ENCODE measurements at regions not wholly inside any gene's neighbourhood (a gene's known extent, or its start where the extent isn't known, plus 50 kb on each side); places are given as distances from the start of the nearest gene placed in this dataset.

DNA sequence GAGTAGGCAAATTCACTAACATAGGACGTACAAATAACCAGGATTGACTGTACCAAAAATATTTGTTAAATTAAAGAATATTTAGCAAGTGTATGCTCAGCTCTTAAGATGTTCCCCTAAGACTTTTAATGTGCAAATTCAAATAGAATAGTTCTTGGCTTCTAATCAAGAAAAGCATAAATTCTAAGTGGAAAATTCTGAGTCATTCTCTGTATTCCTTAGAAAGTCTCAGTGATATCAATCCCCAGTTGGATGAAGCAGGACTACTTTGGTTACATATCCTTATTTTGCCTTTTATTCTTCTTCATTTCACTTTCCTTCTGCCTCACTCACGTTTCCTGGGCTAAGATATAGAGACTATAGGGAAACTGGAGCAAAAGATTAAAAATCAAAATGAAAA is 130.2 kb downstream of the IFI44 start:
- TF ChIP-seq POLR2AphosphoS5 (IDR thresholded peaks at IDR 0.05; ENCODE audit: low read depth, low read length) (no peak), POU2F2 (IDR thresholded peaks at IDR 0.05; ENCODE audit: low read depth, low read length) (no peak), POLR2A (IDR thresholded peaks at IDR 0.05; ENCODE audit: low read depth, low read length) (no peak), SPI1 (IDR thresholded peaks at IDR 0.05; ENCODE audit: low read depth, low read length) (no peak), PAX5 (IDR thresholded peaks at IDR 0.05; ENCODE audit: insufficient read depth, low read length, severe bottlenecking) (no peak), TAF1 (IDR thresholded peaks at IDR 0.05; ENCODE audit: low read depth, low read length) (no peak)
- FAIRE-seq, result no peak
- no peak for DNase-seq (ENCODE audit: insufficient read length, low spot score)

DNA sequence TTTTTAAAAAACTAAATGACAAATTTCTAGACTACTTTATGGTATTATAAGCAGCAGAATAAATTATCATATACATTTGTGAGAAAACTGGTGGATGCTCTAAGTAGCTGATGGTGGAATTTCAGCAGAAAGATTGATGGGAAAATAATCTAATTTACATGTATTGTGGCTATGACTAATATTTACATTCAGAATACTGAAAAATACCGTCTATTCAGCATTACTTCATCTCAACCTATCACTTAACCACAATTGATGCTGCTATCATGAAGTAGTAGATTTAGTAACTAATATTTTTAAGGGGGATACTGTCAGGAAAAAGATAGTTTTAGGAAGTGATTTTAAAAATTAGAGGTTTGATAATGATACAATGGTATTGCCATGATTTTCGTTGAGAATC is 137.9 kb downstream of the IFI44 start:
- TF ChIP-seq POLR2A (IDR thresholded peaks at IDR 0.05; ENCODE audit: low read depth, low read length), result no peak
- no peak for TF ChIP-seq POLR2AphosphoS5 (IDR thresholded peaks at IDR 0.05; ENCODE audit: low read depth, low read length)
- TF ChIP-seq POU2F2 (IDR thresholded peaks at IDR 0.05; ENCODE audit: low read depth, low read length), result no peak
- TF ChIP-seq PAX5 (IDR thresholded peaks at IDR 0.05; ENCODE audit: insufficient read depth, low read length, severe bottlenecking), result no peak
- TF ChIP-seq TAF1 (IDR thresholded peaks at IDR 0.05; ENCODE audit: low read depth, low read length), result no peak
- TF ChIP-seq SPI1 (IDR thresholded peaks at IDR 0.05; ENCODE audit: low read depth, low read length), result no peak
- FAIRE-seq, result no peak
- no peak for DNase-seq (ENCODE audit: insufficient read length, low spot score)

DNA sequence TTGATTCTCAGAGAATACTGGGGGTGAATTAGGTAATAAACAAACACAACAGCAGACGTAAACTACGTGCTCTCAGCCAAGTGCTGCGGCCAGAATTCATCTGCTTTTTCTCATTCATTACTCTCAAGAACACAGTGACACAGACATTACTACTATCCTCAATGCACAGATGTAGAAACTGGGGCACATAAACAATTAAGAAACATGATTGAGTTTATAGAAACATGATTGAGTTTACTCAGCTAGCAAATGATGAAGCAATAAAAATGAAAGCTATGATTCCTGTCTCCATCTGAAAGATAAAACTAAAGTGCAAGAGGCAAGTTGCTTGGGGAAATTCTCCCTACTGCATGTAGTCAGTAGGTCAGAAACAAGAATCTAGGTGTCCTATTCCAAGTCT is 140.5 kb downstream of the IFI44 start:
- DNase-seq (ENCODE audit: insufficient read length, low spot score) (no peak), FAIRE-seq (no peak)
- TF ChIP-seq PAX5 (IDR thresholded peaks at IDR 0.05; ENCODE audit: insufficient read depth, low read length, severe bottlenecking), result no peak

DNA sequence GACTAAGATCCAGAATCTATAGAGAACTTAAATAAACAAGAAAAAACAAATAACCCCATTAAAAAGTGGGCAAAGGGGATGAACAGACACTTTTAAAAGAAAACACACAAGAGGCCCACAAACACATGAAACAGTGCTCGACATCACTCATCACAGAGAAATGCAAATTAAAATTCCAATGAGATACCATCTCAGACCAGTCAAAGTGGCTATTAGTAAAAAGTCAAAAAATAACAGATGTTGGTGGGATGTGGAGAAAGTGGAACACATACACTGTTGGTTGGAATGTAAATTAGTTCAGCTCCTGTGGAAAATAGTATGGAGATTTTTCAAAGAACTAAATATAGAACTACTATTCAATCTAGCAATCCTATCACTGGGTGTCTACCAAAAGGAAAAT is 143.1 kb downstream of the IFI44 start:
- TF ChIP-seq POLR2AphosphoS5 (IDR thresholded peaks at IDR 0.05; ENCODE audit: low read depth, low read length) (no peak), POU2F2 (IDR thresholded peaks at IDR 0.05; ENCODE audit: low read depth, low read length) (no peak), PAX5 (IDR thresholded peaks at IDR 0.05; ENCODE audit: insufficient read depth, low read length, severe bottlenecking) (no peak)
- FAIRE-seq (no peak), DNase-seq (ENCODE audit: insufficient read length, low spot score) (no peak)

DNA sequence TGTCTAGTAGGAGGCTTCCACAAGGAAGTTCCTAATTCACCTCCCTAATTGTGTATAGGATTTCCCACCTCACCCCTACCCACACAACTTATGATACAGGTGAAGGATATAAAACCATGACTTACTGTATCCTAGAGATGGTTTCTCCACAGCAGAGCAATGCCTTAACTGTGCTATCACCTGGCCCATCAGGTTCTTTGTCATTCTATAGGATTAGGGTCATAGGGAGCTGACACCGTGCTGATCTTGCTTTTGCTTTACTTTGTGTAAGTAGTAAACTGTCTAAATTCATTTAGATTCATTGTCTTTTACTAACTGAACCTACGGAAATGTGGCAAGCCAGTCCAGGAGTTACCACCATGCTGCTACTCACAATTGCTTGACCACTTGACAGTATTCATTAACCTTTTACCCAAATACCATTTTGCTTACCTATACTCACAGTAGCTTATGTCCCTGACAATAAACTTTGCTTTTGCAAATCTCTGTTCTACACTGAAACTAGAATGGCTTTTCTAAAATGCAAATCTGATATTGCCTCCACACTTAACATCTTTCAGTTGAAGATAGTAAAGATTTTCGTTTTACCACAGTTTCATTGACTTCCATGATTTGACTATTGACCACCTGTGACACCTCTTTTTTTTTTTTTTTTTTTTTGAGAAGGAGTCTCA is 147.6 kb downstream of the IFI44 start:
- TF ChIP-seq POU2F2 (IDR thresholded peaks at IDR 0.05; ENCODE audit: low read depth, low read length) (no peak), POLR2AphosphoS5 (IDR thresholded peaks at IDR 0.05; ENCODE audit: low read depth, low read length) (no peak), PAX5 (IDR thresholded peaks at IDR 0.05; ENCODE audit: insufficient read depth, low read length, severe bottlenecking) (no peak), POLR2A (IDR thresholded peaks at IDR 0.05; ENCODE audit: low read depth, low read length) (no peak), TAF1 (IDR thresholded peaks at IDR 0.05; ENCODE audit: low read depth, low read length) (no peak), SPI1 (IDR thresholded peaks at IDR 0.05; ENCODE audit: low read depth, low read length) (no peak)
- no peak for FAIRE-seq
- DNase-seq (ENCODE audit: insufficient read length, low spot score), result no peak

DNA sequence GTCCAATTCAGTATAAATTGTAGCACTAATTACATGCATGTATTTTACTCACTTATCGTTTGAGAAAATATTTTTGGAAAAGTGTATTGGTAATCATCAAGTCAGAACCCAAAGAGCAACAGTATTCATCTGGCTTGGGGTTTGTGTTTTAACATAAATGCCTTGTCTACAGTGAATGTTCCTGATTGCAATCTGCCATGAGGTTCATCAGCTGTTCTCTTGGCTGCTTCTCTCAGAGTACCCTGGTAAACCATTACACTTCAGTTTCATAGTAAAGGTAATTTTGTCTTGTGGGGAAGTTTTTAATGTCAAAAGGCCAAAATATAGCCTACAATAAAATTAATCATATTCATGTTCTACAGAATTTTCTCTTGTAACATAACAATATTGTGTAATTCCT is 150.3 kb downstream of the IFI44 start:
- TF ChIP-seq POLR2AphosphoS5 (IDR thresholded peaks at IDR 0.05; ENCODE audit: low read depth, low read length) (no peak), SPI1 (IDR thresholded peaks at IDR 0.05; ENCODE audit: low read depth, low read length) (no peak), TAF1 (IDR thresholded peaks at IDR 0.05; ENCODE audit: low read depth, low read length) (no peak), POU2F2 (IDR thresholded peaks at IDR 0.05; ENCODE audit: low read depth, low read length) (no peak), PAX5 (IDR thresholded peaks at IDR 0.05; ENCODE audit: insufficient read depth, low read length, severe bottlenecking) (no peak), POLR2A (IDR thresholded peaks at IDR 0.05; ENCODE audit: low read depth, low read length) (no peak)

DNA sequence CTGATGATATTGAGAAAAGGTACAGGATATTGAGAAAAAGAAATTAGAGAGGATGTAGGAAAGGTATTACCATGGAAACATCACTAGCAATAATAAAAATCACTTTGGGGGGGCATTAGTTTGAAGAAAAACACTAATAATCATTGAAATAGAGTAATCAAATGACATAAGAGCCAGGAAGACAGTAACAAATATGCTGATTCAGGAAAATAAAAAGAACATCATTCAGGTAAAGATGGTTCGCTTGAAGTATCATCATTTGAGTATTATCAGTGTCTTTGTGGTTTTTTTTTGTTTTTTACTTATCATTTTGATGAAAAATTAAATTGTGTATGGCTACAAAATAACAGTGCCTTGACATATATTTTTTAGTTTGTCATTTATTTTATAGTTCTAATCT is 164.5 kb downstream of the IFI44 start:
- DNase-seq (ENCODE audit: insufficient read length, low spot score), result no peak
- TF ChIP-seq SPI1 (IDR thresholded peaks at IDR 0.05; ENCODE audit: low read depth, low read length) (no peak), POU2F2 (IDR thresholded peaks at IDR 0.05; ENCODE audit: low read depth, low read length) (no peak), TAF1 (IDR thresholded peaks at IDR 0.05; ENCODE audit: low read depth, low read length) (no peak), POLR2A (IDR thresholded peaks at IDR 0.05; ENCODE audit: low read depth, low read length) (no peak), PAX5 (IDR thresholded peaks at IDR 0.05; ENCODE audit: insufficient read depth, low read length, severe bottlenecking) (no peak), POLR2AphosphoS5 (IDR thresholded peaks at IDR 0.05; ENCODE audit: low read depth, low read length) (no peak)
- no peak for FAIRE-seq

More for the DNA sequence above, 150.3 kb downstream of the IFI44 start:
- no peak for FAIRE-seq
- DNase-seq (ENCODE audit: insufficient read length, low spot score), result no peak

DNA sequence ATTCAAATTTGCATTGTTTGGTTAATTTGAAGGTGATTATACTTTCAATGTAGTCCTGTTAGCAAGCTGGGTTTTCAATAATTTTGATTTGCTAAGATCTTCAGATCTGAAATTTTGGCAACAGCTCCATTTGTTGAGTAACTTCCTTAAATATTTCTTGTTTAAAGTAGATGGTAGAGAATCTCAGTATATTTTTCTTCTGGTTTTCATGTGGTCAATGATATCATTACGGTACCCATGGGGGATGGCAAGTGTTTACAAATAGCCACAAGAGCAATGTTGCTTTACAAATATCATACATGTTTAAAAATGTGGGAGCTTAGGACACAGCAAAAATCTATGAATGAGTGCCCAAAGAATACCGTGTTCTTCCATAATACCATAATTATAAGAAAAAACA is 175.9 kb downstream of the IFI44 start:
- TF ChIP-seq PAX5 (IDR thresholded peaks at IDR 0.05; ENCODE audit: insufficient read depth, low read length, severe bottlenecking), result no peak
- no peak for TF ChIP-seq POLR2A (IDR thresholded peaks at IDR 0.05; ENCODE audit: low read depth, low read length)
- no peak for TF ChIP-seq TAF1 (IDR thresholded peaks at IDR 0.05; ENCODE audit: low read depth, low read length)
- no peak for DNase-seq (ENCODE audit: insufficient read length, low spot score)
- no peak for FAIRE-seq

DNA sequence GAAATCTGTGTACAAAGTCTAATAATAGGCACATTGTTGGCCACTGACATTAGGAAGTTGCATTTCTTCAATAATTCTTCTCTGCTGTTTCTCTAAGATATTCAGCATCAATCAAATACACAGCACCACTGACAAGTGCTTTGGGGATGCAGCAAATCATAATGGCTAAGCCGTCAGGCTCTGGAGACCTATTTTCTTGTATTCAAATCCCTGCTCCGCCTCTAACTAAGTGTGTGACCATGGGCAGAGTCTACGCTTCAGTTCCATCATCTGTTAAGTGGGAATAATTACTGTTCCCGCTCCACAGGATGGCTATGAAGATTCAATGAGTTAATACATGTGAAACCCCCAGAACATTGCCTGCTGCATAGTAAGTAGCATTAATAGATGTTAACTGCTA is 176.9 kb downstream of the ADGRL4 start:
- TF ChIP-seq TAF1 (IDR thresholded peaks at IDR 0.05; ENCODE audit: low read depth, low read length) (no peak), SPI1 (IDR thresholded peaks at IDR 0.05; ENCODE audit: low read depth, low read length) (no peak), POLR2A (IDR thresholded peaks at IDR 0.05; ENCODE audit: low read depth, low read length) (no peak), POU2F2 (IDR thresholded peaks at IDR 0.05; ENCODE audit: low read depth, low read length) (no peak), POLR2AphosphoS5 (IDR thresholded peaks at IDR 0.05; ENCODE audit: low read depth, low read length) (no peak), PAX5 (IDR thresholded peaks at IDR 0.05; ENCODE audit: insufficient read depth, low read length, severe bottlenecking) (no peak)
- FAIRE-seq (no peak), DNase-seq (ENCODE audit: insufficient read length, low spot score) (no peak)

DNA sequence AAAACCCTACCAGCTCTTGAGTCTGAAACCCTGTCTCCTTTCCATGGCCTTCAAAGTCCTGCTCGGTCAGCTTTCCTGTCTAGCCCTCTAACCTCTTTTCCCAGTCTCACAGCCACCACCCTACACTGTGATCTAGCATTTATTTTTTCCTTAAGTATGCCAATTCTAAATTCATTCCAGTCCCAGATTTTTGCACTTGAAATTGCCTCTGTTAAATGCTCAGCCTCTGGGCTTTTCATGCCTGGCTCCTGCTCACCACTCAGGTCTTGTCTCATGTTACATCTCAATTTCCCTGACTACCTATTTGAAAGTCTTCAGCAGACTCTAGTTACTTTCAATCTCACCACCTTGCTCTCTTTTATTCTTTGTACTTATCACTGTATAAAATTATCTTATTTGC is 176.2 kb downstream of the ADGRL4 start:
- no peak for FAIRE-seq
- TF ChIP-seq PAX5 (IDR thresholded peaks at IDR 0.05; ENCODE audit: insufficient read depth, low read length, severe bottlenecking) (no peak), SPI1 (IDR thresholded peaks at IDR 0.05; ENCODE audit: low read depth, low read length) (no peak), POU2F2 (IDR thresholded peaks at IDR 0.05; ENCODE audit: low read depth, low read length) (no peak), POLR2AphosphoS5 (IDR thresholded peaks at IDR 0.05; ENCODE audit: low read depth, low read length) (no peak), TAF1 (IDR thresholded peaks at IDR 0.05; ENCODE audit: low read depth, low read length) (no peak), POLR2A (IDR thresholded peaks at IDR 0.05; ENCODE audit: low read depth, low read length) (no peak)
- no peak for DNase-seq (ENCODE audit: insufficient read length, low spot score)
